HCT116 (cell line): ENCODE measurements at regions not wholly inside any gene's neighbourhood (a gene's known extent, or its start where the extent isn't known, plus 50 kb on each side); places are given as distances from the start of the nearest gene placed in this dataset.

Experiments
- ATAC-seq: fragments of 200-7000 bp; cut with Tn5 transposase; 2 replicates; pipeline ENCODE4 v1.9.1; 2020; ENCODE audit warnings: mild to moderate bottlenecking, moderate library complexity
- BruUV-seq: library from RNA; stranded (reverse); fragments of 400-500 nt; replicated peaks from 2 replicates; lab custom pipeline; 2021; lab: Mats Ljungman, UMichigan
- CTCF ChIA-PET: fragments of 300-600 bp; sonication (Branson Sonifier 250); formaldehyde crosslinking; loops from one replicate; lab custom pipeline; 2021; ENCODE audit warnings: antibody characterized with exemption; lab: Charles Lee
- POLR2A ChIA-PET: fragments of 300-600, 350-600 bp; sonication (Branson Sonifier 250); formaldehyde crosslinking; loops from one replicate; lab custom pipeline; 2021; ENCODE audit warnings: antibody characterized with exemption; lab: Charles Lee
- RAD21 ChIA-PET, 2 experiments: fragments of 300-600 bp; sonication (Branson Sonifier 250); formaldehyde crosslinking; loops; one replicate each; lab custom pipeline; 2023; ENCODE audit warnings: low total read pairs in 2 of 2; ENCODE audit not compliant: uncharacterized antibody in 2 of 2, unreplicated experiment in 2 of 2, low non-redundant PET in 1 of 2; lab: Charles Lee
- DNase-seq: peaks from one replicate; pipeline ENCODE4 v3.0.0-alpha.2; 2010; ENCODE audit warnings: low read depth, low spot score
- H2AFZ ChIP-seq: fragments of 200-600 bp; shearing (Covaris generic), sonication (generic); 2 replicates; pipeline ENCODE4 v1.6.1; 2017; ENCODE audit warnings: low read depth, mixed run types, mixed read lengths, antibody characterized with exemption, low read length; ENCODE audit not compliant: poor library complexity, severe bottlenecking
- H3K27ac ChIP-seq: 2 replicates; pipeline ENCODE4 v1.5.1; 2012; ENCODE audit warnings: low read depth, low read length
- H3K27me3 ChIP-seq: fragments of 200-600 bp; sonication (generic); 2 replicates; pipeline ENCODE4 v1.6.1; 2016; ENCODE audit warnings: mixed run types, low read length, mixed read lengths; ENCODE audit not compliant: insufficient read depth
- H3K36me3 ChIP-seq, 2 experiments: fragments of 200-500 bp in 1 of 2; fragments of 200-600 bp in 1 of 2; sonication (Bioruptor generic) in 1 of 2; sonication (generic) in 1 of 2; 2 replicates each; pipeline versions ENCODE4 v1.5.1 to v1.6.1; 2014 to 2016; ENCODE audit warnings: low read length in 2 of 2, inconsistent platforms in 1 of 2, mixed read lengths in 1 of 2, mixed run types in 1 of 2; ENCODE audit not compliant: insufficient read depth in 2 of 2, control insufficient read depth in 1 of 2
- H3K4me1 ChIP-seq, 2 experiments: fragments of 200-600 bp in 1 of 2; sonication (generic) in 1 of 2; 2 replicates each; pipeline versions ENCODE4 v1.5.1 to v1.6.1; 2012 to 2017; ENCODE audit warnings: low read length in 2 of 2, inconsistent platforms in 1 of 2, mild to moderate bottlenecking in 1 of 2, mixed read lengths in 1 of 2, mixed run types in 1 of 2, moderate library complexity in 1 of 2; ENCODE audit not compliant: insufficient read depth in 2 of 2, control insufficient read depth in 1 of 2
- H3K4me2 ChIP-seq: fragments of 200-600 bp; sonication (generic); 2 replicates; pipeline ENCODE4 v1.6.1; 2017; ENCODE audit warnings: mixed run types, low read length, mixed read lengths
- H3K4me3 ChIP-seq, 2 experiments: fragments of 200-600 bp in 1 of 2; sonication (generic) in 1 of 2; replicated peaks in 1 of 2; 2 replicates each; pipeline ENCODE4 v1.5.1; 2011 to 2016; ENCODE audit warnings: low read length in 2 of 2, control low read depth in 1 of 2, low read depth in 1 of 2, mild to moderate bottlenecking in 1 of 2, mixed read lengths in 1 of 2, mixed run types in 1 of 2
- H3K79me2 ChIP-seq: fragments of 200-600 bp; sonication (generic); 2 replicates; pipeline ENCODE4 v1.6.1; 2017; ENCODE audit warnings: mild to moderate bottlenecking, mixed run types, low read length, moderate library complexity, mixed read lengths; ENCODE audit not compliant: insufficient read depth
- H3K9ac ChIP-seq: fragments of 200-600 bp; sonication (generic); 2 replicates; pipeline ENCODE4 v1.6.1; 2016; ENCODE audit warnings: low read length, mixed read lengths
- H3K9me2 ChIP-seq: fragments of 200-600 bp; sonication (generic), shearing (Covaris generic); 2 replicates; pipeline ENCODE4 v1.6.1; 2017; ENCODE audit warnings: mixed run types, mild to moderate bottlenecking, moderate library complexity; ENCODE audit not compliant: insufficient read depth
- H3K9me3 ChIP-seq, 2 experiments: fragments of 200-500 bp in 1 of 2; fragments of 200-600 bp in 1 of 2; sonication (Bioruptor generic) in 1 of 2; sonication (generic) in 1 of 2; 2 replicates each; pipeline ENCODE4 v1.6.1; 2014 to 2017; ENCODE audit warnings: low read length in 2 of 2, mixed read lengths in 2 of 2, inconsistent platforms in 1 of 2, low read depth in 1 of 2, mild to moderate bottlenecking in 1 of 2, mixed run types in 1 of 2, moderate library complexity in 1 of 2; ENCODE audit not compliant: control insufficient read depth in 1 of 2, insufficient read depth in 1 of 2
- H4K20me1 ChIP-seq: fragments of 200-600 bp; sonication (generic), shearing (Covaris generic); 2 replicates; pipeline ENCODE4 v1.6.1; 2017; ENCODE audit warnings: mixed run types, mild to moderate bottlenecking, moderate library complexity; ENCODE audit not compliant: insufficient read depth
- ATF3 ChIP-seq: IDR thresholded peaks from 2 replicates; pipeline ENCODE4 v1.6.1; 2012
- CEBPB ChIP-seq: IDR thresholded peaks from 2 replicates; pipeline ENCODE4 v1.6.1; 2012; ENCODE audit warnings: low read depth
- ELF1 ChIP-seq: IDR thresholded peaks from 2 replicates; pipeline ENCODE4 v1.6.1; 2012; ENCODE audit warnings: low read depth, borderline replicate concordance
- SIN3A ChIP-seq: IDR thresholded peaks from 2 replicates; pipeline ENCODE4 v1.6.1; 2012; ENCODE audit warnings: low read depth
- SP1 ChIP-seq: IDR thresholded peaks from 2 replicates; pipeline ENCODE4 v1.6.1; 2012; ENCODE audit warnings: low read depth
- TCF7L2 ChIP-seq: IDR thresholded peaks from 2 replicates; pipeline ENCODE4 v1.7.0; 2011; ENCODE audit warnings: borderline replicate concordance, inconsistent platforms; ENCODE audit not compliant: insufficient read depth, insufficient read length; ENCODE audit errors: extremely low read depth
- ZNF274 ChIP-seq: fragments of 200-500 bp; sonication (Bioruptor generic); IDR thresholded peaks from 2 replicates; pipeline ENCODE4 v1.6.1; 2014; ENCODE audit warnings: mild to moderate bottlenecking, low read depth, low read length, inconsistent platforms
- intact Hi-C: fragments of 100-400 bp; cut with micrococcal nuclease; formaldehyde crosslinking; loops from 2 replicates; pipeline ENCODE4 v1.10.0; 2022
- TF ChIP-seq, protein P1 (sequence below), 3 experiments: fragments of 200-600 bp in 1 of 3; sonication (generic) in 1 of 3; IDR thresholded peaks in 2 of 3; conservative IDR thresholded peaks in 1 of 3; 2 replicates each; pipeline ENCODE4 v1.5.1; 2012 to 2017; ENCODE audit warnings: low read depth in 2 of 3, low read length in 2 of 3, antibody characterized with exemption in 1 of 3, borderline replicate concordance in 1 of 3, control low read depth in 1 of 3, mild to moderate bottlenecking in 1 of 3, mixed read lengths in 1 of 3, mixed run types in 1 of 3, moderate library complexity in 1 of 3; ENCODE audit not compliant: insufficient read depth in 1 of 3
- TF ChIP-seq, protein P2 (sequence below): IDR thresholded peaks from 2 replicates; pipeline ENCODE4 v1.6.1; 2012
- TF ChIP-seq, protein P3 (sequence below): IDR thresholded peaks from 2 replicates; pipeline ENCODE4 v1.6.1; 2011; ENCODE audit warnings: mild to moderate bottlenecking, low read length, moderate library complexity; ENCODE audit not compliant: insufficient replicate concordance; ENCODE audit errors: extremely low read depth
- TF ChIP-seq, protein P4 (sequence below): IDR thresholded peaks from 2 replicates; pipeline ENCODE4 v1.6.1; 2012; ENCODE audit warnings: low read depth

DNA sequence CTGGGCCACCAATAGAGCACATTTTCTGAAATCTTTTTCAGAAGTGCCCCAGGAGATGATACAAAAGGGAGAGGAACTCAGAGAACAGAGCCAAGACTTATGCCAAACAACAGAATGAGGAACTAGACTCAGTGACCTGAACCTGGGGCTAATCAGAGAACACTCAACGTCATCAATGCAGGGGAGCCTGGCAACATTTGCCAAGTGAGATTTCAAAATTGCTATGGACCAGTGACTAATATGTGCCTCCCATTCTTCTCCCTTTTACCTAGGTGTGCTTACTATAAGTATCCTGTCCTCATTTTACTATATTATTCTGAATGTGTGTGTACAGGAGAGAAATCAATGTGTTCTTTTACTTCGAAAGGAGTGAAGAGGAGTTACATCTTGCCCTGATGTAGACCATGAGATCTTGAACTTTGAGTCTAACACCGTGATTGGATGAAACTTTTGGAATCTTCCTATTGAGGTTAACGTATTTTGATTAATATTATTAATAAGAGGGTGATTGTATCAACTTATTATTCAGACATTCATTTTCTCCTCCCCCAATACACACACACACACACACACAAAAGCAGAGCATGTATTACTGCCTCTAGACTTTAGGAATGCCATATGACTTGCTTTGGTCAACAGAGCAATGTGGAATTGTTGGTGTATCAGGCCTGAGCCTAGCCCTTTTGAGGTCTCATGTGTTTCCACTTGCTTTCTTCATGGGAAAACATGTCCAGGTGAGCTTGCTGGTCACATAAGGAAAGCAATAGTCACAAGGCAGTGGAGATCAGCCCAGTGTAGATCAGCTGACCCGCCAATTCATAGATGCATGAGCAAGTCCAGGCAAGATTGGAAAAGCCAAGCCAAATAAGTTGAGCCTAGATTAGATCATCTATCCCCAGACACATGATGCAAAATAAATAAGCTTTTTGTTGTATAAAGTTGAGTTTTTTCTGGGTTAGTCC, 80.3 kb upstream of the ETS2 start:
- DNase-seq, result no peak
- RAD21 ChIA-PET, result no interaction called here
- Histone ChIP-seq H3K9me3 (peaks cover 11 to 12% of the 10 kb centered on the region in 2 experiments; a peak in 3 of 4 replicates), H4K20me1 (no peaks in the 10 kb centered on the region; the same call in 1 of the 2 replicates), H3K9ac (no peak overlapping the region), H3K9me2 (no peaks in the 10 kb centered on the region), H3K36me3 (no peaks in the 10 kb centered on the region), H3K27me3 (no peaks in the 10 kb centered on the region), H3K4me1 (no peaks in the 10 kb centered on the region), H3K27ac (no peak overlapping the region)
- TF ChIP-seq, protein P1, sequence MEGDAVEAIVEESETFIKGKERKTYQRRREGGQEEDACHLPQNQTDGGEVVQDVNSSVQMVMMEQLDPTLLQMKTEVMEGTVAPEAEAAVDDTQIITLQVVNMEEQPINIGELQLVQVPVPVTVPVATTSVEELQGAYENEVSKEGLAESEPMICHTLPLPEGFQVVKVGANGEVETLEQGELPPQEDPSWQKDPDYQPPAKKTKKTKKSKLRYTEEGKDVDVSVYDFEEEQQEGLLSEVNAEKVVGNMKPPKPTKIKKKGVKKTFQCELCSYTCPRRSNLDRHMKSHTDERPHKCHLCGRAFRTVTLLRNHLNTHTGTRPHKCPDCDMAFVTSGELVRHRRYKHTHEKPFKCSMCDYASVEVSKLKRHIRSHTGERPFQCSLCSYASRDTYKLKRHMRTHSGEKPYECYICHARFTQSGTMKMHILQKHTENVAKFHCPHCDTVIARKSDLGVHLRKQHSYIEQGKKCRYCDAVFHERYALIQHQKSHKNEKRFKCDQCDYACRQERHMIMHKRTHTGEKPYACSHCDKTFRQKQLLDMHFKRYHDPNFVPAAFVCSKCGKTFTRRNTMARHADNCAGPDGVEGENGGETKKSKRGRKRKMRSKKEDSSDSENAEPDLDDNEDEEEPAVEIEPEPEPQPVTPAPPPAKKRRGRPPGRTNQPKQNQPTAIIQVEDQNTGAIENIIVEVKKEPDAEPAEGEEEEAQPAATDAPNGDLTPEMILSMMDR (IDR thresholded peaks at IDR 0.05 in 2 of 3, conservative IDR thresholded peaks at IDR 0.05 in 1 of 3; ENCODE audit: borderline replicate concordance in 1 of 3, insufficient read depth in 1 of 3, low read depth in 2 of 3, low read length in 2 of 3), result no peak
- TF ChIP-seq ELF1 (no peak), ATF3 (no peak), SIN3A (no peak), CEBPB (no peak), ZNF274 (no peak), TCF7L2 (no peak), SP1 (no peak)
- TF ChIP-seq, protein P2, sequence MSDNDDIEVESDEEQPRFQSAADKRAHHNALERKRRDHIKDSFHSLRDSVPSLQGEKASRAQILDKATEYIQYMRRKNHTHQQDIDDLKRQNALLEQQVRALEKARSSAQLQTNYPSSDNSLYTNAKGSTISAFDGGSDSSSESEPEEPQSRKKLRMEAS, result no peak
- TF ChIP-seq, protein P3, sequence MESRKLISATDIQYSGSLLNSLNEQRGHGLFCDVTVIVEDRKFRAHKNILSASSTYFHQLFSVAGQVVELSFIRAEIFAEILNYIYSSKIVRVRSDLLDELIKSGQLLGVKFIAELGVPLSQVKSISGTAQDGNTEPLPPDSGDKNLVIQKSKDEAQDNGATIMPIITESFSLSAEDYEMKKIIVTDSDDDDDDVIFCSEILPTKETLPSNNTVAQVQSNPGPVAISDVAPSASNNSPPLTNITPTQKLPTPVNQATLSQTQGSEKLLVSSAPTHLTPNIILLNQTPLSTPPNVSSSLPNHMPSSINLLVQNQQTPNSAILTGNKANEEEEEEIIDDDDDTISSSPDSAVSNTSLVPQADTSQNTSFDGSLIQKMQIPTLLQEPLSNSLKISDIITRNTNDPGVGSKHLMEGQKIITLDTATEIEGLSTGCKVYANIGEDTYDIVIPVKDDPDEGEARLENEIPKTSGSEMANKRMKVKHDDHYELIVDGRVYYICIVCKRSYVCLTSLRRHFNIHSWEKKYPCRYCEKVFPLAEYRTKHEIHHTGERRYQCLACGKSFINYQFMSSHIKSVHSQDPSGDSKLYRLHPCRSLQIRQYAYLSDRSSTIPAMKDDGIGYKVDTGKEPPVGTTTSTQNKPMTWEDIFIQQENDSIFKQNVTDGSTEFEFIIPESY, result no peak
- TF ChIP-seq, protein P4, sequence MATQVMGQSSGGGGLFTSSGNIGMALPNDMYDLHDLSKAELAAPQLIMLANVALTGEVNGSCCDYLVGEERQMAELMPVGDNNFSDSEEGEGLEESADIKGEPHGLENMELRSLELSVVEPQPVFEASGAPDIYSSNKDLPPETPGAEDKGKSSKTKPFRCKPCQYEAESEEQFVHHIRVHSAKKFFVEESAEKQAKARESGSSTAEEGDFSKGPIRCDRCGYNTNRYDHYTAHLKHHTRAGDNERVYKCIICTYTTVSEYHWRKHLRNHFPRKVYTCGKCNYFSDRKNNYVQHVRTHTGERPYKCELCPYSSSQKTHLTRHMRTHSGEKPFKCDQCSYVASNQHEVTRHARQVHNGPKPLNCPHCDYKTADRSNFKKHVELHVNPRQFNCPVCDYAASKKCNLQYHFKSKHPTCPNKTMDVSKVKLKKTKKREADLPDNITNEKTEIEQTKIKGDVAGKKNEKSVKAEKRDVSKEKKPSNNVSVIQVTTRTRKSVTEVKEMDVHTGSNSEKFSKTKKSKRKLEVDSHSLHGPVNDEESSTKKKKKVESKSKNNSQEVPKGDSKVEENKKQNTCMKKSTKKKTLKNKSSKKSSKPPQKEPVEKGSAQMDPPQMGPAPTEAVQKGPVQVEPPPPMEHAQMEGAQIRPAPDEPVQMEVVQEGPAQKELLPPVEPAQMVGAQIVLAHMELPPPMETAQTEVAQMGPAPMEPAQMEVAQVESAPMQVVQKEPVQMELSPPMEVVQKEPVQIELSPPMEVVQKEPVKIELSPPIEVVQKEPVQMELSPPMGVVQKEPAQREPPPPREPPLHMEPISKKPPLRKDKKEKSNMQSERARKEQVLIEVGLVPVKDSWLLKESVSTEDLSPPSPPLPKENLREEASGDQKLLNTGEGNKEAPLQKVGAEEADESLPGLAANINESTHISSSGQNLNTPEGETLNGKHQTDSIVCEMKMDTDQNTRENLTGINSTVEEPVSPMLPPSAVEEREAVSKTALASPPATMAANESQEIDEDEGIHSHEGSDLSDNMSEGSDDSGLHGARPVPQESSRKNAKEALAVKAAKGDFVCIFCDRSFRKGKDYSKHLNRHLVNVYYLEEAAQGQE, result no peak
- TF ChIP-seq, all 23 proteins: peak for 0
- Histone ChIP-seq H3K79me2 (no peaks in the 10 kb centered on the region), H3K4me3 (no peak overlapping the region), H3K4me2 (no peak overlapping the region), H2AFZ (no peak overlapping the region)
- CTCF ChIA-PET, result no interaction called here
- POLR2A ChIA-PET, result no interaction called here
- no TSS peak for BruUV-seq
- ATAC-seq, result no peak
- intact Hi-C loops, result no loop called here
